Endometrial microvascular endothelial cells (primary cell): ENCODE measurements at regions not wholly inside any gene's neighbourhood (a gene's known extent, or its start where the extent isn't known, plus 50 kb on each side); places are given as distances from the start of the nearest gene placed in this dataset.

Experiments used
- in situ Hi-C: cut with HindIII; loops from 2 replicates; pipeline ENCODE4 v1.10.0; 2017; ENCODE audit warnings: low sequenced_read_pairs, low pct_unique_long_range_greater_than_20kb; ENCODE audit errors: inconsistent ontology term

DNA sequence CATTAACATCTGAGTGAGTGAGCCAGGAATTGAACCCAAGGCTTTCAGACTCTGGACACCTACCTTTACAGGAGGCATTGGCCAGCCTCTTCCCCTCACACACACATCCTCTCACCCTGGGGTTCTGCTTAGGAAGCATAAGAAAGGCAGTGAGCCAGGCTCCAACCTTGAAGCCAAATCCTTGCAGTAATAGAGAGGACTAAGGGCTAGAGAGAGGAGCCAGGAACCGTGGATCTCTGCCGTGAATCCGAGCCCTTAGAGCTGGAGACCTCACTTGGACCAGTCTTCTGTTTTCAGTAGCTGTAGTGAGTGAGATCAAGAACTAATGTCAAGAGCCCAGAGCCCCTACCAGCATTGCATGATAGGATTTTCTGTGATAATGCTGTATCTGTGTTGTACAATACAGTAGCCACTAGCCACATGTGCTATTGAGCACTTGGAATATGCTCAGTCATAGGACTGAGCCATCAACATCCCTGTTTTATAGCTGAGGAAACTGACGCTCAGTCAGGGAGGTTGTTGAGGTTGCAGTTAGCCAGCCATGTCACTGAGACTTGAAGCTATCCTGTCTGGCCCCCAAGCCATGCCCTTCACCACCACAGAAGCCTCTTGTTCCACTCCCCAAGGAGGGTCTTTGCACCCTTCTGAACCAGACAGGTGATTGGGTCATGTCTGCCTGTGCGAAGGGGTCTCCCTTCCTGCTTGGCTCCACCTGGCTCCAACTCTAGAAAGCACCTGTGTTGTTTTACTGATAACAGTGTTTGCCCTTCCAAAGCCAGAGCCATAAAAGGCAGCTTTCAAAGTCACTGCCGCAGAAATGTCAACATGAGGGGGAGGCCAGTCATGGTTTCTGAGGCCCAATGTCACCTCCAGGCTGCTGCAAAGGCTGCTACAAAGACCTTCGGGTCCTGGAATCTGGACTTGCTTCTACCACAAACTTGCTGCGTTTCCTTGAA, 101.1 kb upstream of the JUN start:
- in situ Hi-C loops = no loop called here

DNA sequence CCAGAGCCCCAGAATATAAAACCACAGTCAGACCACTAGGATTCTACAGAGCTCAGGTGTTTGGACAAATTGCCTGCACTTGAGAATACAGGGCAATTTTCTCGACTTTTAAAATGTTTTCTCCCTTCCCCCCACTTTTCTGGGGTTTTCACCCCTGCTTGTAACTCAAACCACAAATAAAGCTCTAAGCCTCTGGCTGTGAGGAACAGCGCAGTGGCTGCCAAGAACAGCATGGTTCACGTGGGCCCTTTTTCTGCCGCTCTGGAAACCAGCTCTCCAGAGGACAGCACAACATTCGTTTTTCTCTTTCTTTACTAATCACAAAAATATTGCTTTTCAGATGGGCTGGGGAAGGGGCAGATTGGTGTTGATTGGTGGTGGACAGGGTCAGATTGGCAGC, 102.2 kb upstream of the JUN start:
- in situ Hi-C loops = no loop called here

DNA sequence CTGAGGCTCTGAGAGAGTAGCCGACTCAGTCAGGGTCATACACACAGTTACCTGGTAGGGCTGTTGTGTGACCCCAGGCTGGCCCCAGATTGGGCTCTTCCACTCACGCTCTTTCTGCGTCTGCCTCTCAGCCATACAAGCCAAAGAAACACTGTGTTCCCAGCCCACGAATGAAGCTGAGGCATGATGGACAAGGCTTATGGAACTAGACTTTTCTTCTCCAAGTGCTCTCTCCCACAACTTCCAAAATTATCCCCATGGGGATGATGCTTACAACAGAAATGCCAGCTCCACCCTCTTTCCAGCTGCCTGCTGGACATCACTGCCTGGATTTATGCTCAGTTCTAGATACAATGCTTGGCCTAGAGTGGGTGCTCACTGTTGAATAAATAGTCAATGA, 102.8 kb upstream of the JUN start:
- in situ Hi-C loops = no loop called here

DNA sequence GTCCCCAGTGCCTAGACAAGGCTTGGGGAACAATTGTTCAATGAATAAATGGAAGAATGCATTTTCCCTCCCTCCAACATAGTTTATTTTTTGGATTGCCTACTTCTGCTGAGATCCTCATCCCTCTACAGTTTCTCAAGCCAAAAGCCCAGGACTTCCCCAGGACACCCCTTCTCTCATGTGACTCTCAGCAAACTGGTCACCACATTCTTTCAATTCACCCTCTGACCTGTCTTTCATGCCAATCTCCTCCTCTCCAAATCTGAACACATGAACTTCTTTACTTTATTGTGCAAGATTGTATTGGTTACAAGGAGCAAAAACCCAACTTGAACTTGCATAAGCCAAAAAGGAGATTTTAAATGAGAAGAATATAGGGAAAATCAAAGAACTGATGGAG, 103.2 kb upstream of the JUN start:
- in situ Hi-C loops = no loop called here

DNA sequence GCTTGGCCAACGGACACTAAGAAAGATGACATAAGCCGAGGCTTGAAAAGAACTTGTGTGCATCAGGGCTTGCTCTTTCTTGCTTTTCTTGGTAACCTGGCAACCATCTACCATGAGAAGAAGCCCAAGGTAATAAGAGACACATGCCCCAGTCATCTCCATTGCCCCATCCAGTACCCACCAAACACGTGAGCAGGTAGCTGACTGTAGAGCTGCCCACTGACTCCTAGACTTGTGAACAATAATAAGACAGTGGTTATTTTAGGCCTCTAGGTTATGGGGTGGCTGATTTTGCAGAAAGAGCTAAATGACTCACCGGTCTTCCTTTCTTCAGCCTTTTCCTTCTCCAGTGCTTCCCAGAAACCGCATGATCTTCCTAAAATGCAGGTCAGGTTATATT, 105.0 kb upstream of the JUN start:
- in situ Hi-C loops = no loop called here

DNA sequence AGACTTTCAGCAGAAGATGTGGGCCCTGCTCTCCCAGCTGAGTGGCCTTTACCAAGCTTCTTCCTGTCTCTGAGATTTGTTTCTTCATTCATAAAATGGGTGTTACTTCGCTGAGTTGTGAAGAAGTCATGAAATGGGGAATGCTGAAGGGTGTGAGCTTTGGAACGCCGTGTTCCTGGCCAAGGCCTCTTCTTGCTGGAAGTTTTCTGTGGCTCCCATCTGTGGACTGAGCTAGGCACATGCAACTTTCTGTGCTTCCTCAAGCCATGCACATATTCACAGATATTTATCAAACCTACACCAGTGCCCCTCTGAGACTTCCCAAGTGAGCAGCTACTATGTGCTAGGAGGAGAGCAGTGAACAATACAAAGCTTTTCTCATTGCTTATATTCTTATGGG, 106.3 kb upstream of the JUN start:
- in situ Hi-C loops = no loop called here

DNA sequence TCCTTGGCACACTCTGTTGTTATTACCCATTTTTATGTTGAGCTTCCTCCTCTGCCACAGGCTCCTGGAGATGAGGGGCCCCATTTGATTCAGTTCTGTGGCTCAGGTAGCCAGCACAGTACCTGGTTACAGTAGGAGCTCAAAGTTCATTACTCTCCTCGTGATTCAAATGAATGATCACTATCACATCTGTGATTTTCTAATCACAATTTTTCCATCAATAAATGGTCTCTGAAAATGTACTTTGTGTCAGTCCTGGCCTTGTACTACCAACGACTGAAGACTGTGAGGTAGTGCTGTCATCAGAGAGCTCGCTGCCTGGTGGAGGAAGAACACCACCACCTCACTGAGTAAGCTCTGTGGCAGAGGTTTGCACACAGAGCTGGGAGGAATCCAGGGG, 106.8 kb upstream of the JUN start:
- in situ Hi-C loops = no loop called here

DNA sequence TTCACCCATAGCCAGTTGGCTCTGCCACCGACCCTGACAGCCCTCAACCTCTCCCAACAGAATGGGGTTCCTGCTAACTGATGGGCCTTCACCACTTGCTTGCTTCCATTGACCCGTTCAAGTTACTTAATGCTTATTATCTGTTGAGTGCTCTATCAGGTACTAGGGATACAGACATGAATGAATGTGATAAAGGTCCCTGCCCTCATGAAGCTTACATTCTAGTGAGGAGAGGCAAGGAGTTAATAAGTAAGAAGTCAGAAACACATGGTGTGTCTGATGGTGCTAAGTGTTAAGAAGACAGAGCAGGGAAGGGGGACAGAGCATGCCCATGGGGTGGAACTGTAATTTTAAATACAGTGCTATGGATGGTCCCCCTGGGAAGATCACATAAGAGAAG, 107.5 kb upstream of the JUN start:
- in situ Hi-C loops = no loop called here

DNA sequence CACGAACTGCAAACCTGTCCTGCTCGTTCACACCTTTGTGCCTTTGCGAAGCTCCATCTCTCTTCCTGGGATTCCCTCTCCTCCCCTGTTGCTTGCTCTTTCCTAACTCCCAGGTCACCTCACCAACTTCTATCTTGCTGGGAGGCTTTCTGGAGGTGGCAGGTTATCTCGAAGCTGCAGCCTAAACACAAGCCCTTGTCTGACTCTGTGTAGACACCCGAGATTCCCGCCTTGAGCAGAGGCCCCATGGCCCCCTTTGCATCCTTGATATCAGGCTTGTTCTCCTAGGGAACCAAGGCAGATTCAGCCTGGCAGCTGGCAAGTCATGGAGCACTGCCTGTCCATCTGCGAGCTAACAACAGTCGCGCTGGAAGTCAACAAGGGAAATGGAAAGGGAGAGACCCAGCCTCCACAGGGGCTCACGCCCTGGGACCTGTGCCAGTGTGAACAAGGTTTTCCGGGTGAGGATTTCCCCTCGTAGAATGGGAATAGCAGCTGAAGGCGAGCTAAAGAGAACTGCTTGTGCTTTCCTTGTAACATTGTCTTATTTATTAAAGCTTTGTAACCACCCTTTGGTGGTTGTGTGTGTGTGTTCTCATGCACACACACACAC, 109.5 kb upstream of the JUN start:
- in situ Hi-C loops = no loop called here

DNA sequence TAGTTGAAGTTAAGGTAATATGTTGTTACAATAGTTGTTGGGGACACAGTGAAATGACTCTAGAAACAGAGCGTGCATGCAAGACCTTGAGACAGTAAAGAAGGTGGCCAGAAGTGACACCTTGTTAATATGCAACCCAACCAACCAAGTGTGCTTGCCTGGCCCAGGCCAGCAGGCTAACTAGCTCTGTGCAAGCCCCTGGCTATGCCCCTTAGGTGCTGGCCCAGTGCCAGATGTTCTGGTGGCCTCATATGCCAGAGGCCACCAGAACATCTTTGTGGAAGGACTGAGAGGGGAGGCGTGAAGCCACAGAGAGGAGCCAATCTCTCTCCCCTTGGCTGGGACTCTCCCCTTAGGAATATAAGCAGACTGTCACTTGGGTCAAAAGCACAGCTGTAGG, 111.2 kb upstream of the JUN start:
- in situ Hi-C loops = no loop called here

DNA sequence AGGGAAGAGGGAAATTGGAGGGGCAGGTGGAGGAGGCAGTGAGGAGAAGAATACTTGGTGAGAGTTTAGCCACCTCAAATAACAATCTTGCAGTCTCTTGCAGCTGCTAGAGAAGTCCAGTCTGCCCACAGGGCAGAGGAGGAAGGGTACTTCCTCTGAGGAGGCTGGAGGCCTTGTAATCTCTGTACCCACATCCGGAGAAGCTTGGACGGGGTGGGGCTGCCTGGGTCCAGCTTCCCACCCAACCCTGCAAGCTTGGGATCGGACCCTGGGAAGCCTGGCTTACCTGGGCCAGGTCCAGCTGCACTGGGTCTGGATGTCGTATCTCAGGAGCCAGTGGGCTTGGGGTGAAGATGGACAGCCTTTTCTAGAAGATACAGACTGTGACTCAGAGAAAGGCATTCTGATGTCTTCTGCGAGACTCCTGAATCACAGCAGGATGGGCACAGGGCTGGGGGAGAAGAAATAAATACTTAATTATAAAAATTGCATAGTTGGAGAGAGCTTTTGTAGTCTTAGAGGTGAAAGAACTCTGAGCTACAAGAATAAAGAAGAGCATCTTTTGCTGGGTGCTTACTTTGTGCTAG, 111.8 kb upstream of the JUN start:
- in situ Hi-C loops = no loop called here

DNA sequence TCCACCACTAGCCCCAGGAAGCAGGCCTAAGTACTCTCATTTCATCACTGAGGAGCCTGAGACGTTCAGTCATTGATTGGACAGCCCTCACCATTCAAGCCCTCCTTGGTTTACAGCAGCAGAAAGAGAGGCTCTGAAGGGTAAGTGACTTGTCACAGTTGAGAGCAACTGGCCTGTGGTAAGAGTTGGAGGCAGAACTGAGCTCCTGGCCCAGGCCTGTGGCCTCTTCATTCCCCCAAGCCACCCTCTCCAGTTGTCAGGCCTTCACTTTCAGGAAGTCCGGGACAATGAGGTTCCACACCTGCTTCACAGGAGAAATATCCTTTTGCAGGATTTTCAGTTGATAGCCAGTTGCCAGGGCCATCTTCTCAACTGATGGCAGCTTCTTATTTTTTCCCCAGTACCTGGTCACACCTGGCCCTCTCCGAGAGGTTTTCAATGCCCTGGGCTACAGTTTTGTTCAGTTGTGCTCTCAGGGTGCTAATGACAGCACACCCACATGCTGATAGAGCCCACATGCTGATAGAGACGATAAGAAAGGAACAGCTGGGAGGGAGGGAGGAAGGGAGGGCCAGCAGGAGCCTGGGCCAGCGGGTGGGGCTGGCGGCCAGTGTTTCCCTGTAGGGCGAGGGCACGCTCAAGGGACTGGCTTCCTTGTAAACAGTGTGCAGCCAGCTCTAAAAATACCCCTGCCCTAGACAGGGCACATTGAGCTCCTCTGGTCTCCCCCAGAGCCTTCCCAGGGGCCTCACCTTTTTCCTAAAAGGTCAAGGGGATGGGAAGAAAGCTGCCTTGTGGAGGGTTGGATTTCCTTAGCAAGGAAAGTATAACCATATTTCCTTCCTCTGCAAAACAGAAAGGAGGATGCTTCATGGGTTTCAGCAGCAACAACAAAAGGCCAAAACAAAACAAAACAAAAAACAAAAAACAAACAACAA, 112.7 kb upstream of the JUN start:
- in situ Hi-C loops = no loop called here

DNA sequence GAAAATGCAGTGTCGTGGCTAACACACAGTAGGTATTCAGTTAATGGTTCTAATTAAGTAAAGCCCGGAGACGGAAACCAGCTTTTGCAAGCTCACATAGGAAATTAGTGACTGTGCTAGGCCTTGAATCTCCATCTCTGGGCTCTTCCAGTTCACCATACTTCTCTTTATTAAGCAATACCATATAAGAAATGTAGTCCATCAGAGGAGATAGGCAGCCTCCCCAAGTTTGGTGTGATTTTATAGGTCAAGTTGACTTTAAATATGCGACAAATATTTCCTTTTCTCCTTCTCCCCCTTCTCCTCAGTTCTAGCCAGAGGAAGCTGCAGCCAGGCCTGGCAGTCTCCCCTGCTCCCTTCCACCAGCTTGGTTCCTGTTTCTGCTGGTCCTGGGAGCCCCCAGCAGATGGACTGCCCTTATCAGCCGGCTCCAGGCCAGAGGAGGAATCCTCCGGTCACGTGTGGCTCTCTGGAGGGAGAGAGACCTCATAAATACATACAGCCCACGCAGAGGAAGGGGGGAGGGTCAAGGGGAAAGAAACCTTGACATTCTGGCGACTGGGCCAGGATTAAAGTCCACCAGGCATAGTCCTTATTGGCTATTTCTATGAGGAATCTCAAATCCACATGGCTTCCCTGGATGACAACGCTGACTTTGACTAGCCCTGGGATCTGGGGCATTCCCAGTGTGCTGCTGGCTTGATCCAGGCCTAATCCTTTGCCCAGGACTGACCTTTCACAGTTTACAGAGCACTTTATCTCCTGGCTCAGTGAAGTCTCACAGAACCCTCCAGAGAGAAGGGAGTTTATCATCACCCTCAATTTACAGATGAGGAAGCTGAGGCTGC, 115.1 kb upstream of the JUN start:
- in situ Hi-C loops = no loop called here

DNA sequence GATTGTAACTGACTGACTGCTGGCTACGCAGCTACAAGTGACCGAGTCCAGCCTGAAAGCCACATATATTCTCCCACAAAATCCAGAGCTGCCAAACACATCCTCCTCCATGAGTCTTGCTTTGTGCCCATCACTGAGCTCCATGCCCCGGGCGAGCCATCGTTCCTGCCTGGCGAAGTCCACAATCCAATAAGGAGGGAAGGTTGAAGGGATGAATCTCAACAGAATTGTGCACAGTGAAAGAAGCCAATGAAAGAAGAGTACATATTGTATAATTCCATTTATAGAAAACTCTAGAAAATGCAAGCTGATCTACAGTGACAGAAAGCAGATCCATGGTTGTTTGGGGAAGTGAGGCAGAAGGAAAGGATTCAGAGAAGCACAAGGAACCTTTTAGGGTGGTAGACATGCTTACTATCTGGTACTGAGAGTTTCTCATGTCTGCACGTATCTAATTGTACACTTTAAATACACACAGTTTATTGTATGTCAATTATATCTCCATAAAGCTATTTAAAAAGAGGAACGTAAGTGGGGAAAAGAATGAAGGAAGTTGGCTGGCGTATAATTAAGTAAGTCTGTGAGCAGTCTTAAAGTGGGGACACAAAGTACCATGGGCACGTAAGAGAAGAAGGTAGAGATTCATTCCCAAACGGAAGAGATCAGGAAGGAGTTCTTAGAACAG, 115.9 kb upstream of the JUN start:
- in situ Hi-C loops = no loop called here

DNA sequence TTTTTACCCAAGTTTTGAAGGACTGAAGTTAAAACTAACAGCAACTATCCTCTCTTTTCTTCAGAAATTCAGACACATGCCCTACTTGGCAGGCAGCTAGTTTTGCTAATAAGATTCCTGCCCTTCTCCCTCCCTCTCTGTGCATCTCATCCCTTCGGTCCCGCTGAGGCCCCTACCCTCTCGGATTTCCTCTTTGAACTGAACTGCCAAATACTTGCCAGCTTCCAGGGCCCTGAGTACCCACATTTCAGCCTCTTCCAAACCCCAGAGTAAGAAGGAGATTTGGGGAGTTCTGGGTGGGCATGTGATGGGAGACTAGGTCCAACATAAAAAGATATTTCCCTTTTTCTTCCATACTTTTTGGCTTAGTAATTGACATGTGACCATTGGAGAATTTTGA, 116.5 kb upstream of the JUN start:
- in situ Hi-C loops = no loop called here

DNA sequence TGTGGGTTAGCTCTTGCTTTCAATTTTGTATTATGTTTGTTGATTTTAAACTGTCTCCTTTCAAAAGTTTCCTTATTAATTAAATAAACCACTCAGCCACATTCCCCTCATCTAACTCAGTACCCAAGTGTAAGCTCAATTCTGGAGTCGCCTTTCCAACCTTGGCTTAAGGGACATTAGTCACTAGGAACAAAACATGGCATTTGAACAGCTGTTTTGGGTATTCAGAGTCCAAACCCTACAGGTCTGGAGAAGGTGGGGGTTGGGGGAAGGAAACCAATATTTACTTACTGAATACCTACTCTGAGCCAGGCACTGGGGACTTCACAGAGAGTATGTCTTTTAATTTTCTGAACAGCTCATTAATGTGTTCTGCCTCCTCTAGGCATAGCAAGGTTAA, 117.2 kb upstream of the JUN start:
- in situ Hi-C loops = no loop called here

DNA sequence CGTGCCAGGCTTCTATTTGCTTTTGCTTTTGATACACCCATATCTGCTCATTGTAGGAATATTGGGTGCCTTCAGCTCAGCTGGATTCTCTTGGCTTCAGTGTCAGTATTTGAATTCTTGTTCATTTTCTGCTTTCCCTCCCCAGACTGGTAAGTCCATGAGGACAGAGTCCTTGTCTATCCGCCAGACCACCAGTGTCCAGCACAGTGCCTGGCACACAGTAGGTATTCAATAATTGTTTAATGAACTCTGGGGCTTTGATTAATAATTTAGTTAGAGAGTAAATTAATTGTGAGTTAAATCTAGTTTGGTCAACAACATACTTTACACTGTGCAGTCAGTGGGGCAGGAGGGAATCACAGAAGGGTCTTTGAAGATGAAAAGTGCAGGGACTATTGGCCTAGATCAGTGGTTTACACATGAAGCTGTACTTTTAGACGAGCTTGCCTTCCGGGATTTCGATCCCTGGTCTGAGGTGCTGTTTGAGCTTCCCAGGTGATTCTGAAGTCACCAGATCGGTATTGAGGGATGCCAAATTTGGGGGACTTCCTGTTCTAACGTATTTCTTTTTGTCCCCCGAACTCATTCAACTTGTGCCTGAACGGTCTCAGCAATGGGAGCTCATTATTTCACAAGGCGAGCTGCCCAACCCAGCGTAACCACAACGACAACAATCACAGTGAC, 119.1 kb upstream of the JUN start:
- in situ Hi-C loops = no loop called here
